HG03378 (cell line): ENCODE measurements at regions not wholly inside any gene's neighbourhood (a gene's known extent, or its start where the extent isn't known, plus 50 kb on each side); places are given as distances from the start of the nearest gene placed in this dataset.
"Not testable (repeated sequence)": the region's sequence is repeated elsewhere in the genome, so short reads cannot be mapped to it uniquely, and the experiment has no call there.

Source experiments
- ATAC-seq: cut with Tn5 transposase; IDR thresholded peaks from one replicate; pipeline ENCODE4 v1.9.1; 2021; ENCODE audit warnings: mild to moderate bottlenecking, moderate library complexity; ENCODE audit not compliant: unreplicated experiment

- no peak for ATAC-seq
Measured at GRCh38 chr6:82118150-82118562, 129.4 kb downstream of the IBTK start.

- ATAC-seq = no peak
Measured at GRCh38 chr6:82114748-82115147, 132.8 kb downstream of the IBTK start.

DNA sequence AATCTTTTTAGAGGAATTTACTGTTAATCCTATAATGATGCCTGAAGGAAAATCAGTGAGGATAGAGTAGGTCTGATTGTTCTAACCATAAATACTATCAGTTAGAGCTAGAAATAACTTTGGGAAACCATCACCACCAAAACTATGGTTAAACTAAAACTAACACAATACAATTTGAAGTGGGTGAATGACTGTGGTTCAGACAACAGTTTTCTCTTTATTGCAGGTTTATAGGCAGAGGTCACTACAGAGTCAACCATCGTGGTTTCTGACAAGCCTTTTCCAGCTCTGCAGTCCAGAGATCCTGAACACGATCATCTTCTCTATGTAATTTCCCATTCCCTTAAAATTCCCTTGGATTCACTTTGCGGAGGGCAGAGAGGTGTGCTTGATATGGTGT, 134.3 kb downstream of the IBTK start:
- no peak for ATAC-seq

DNA sequence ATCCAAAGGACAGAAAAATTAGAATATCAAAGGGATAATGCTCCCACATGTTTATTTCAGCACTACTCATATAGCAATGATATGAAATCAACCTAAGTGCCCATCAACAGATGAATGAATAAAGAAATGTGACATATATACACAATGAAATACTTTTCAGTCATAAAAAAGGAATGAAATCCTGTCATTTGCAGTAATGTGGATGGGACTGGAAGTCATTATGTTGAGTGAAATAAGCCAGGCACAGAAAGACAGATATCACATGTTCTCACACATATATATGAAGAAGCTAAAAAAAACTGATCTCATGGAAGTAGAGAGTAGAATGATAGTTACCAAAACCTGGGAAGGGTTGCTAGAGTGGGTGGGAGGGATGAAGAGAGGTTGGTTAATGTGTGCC, 135.7 kb downstream of the IBTK start:
- ATAC-seq = no peak

GRCh38 chr6:82111114-82111513, 136.4 kb downstream of the IBTK start:
- no peak for ATAC-seq

DNA sequence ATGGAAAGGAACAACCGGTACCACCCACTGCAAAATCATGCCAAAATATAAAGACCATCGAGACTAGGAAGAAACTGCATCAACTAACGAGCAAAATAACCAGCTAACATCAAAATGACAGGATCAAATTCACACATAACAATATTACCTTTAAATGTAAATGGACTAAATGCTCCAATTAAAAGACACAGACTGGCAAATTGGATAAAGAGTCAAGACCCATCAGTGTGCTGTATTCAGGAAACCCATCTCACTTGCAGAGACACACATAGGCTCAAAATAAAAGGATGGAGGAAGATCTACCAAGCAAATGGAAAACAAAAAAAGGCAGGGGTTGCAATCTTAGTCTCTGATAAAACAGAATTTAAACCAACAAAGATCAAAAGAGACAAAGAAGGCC, 144.4 kb downstream of the IBTK start:
- not testable (repeated sequence) for ATAC-seq

DNA sequence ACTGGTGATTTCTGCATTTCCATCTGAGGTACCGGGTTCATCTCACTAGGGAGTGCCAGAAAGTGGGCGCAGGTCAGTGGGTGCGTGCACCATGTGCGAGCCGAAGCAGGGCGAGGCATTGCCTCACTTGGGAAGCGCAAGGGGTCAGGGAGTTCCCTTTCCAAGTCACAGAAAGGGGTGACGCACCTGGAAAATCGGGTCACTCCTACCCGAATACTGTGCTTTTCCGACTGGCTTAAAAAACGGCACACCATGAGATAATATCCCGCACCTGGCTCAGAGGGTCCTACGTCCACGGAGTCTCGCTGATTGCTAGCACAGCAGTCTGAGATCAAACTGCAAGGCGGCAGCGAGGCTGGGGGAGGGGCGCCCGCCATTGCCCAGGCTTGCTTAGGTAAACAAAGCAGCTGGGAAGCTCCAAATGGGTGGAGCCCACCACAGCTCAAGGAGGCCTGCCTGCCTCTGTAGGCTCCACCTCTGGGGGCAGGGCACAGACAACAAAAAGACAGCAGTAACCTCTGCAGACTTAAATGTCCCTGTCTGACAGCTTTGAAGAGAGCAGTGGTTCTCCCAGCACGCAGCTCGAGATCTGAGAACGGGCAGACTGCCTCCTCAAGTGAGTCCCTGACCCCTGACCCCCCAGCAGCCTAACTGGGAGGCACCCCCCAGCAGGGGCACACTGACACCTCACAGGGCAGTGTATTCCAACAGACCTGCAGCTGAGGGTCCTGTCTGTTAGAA, 146.0 kb downstream of the IBTK start:
- ATAC-seq = not testable (repeated sequence)

GRCh38 chr6:82100763-82101162, 146.8 kb downstream of the IBTK start:
- not testable (repeated sequence) for ATAC-seq

- no peak for ATAC-seq
Measured at GRCh38 chr6:82097676-82098075, 149.9 kb downstream of the IBTK start.

DNA sequence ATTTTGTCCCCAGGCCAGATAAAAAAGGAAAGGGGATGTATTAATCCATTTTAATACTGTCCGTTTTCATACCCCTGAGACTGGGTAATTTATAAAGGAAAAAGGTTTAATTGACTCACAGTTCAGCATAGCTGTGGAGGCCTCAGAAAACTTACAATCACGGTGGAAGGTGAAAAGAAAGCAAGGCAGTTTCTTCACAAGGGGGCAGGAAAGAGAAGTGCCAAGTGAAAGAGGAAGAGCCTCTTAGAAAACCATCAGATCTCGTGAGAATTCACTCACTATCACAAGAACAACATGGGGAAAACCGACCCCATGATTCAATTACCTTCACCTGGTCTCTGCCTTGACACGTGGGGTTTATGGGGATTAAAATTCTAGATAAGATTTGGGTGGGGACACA, 152.5 kb downstream of the IBTK start:
- no peak for ATAC-seq

GRCh38 chr6:82094166-82094806, 153.3 kb downstream of the IBTK start:
- no peak for ATAC-seq

DNA sequence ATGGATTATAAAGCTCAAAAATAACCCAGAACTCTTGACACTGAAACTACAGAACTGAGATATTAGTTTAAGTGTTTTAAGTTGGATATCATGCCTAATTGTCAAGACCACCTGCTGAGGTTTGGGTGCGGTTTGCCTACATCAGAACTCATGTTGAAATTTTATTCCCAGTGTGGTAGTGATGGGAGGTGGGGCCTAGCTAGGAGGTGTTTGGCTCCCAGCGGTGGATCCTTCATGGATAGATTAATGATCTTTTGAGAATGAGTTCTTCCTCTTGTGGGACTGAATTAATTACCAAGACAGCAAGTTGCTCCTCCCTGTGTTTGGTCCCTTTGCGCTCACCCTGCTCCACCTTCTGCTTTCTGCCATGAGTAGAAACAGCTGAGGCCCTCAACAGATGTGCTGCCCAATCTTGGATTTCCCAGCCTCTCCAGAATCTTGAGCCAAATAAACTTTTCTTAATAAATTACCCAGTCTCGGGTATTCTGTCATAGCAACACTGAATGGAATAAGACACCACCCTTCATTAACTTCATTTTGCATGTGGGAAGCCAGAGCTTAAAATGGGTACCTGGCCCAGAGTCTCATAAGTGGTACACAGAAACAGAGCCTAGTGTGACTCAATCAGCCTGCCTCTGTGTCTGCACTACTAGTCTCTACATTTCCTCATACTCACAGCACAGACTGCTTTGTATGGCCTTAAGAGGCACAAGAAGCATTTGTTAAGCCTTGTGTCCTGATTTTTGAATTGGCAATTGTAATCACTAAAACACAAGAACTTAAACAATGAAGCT, 158.4 kb downstream of the IBTK start:
- no peak for ATAC-seq

- ATAC-seq = no peak
Measured at GRCh38 chr6:82086944-82087343, 160.6 kb downstream of the IBTK start.

DNA sequence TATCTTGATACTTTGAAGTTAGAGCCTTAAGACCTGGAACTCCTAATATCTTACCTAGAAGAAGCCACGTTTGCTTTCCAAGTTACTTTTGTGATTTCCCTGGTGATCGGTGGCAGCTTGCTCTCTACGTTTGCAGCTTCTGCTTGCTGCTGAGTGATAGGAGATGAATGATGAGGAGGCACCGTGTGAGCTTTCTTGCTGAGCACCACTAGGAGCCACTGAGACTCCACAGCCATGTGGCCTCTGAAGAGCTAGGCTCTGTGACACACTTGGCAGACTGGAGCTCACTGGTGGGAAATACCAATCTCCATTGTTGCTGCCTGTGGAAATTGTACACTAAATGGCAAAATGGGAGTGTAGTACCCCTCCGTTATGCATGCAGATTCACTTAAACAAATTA, 161.8 kb downstream of the IBTK start:
- no peak for ATAC-seq

- no peak for ATAC-seq
Measured at GRCh38 chr6:82084324-82084920, 163.1 kb downstream of the IBTK start.

- ATAC-seq = no peak
Measured at GRCh38 chr6:82083646-82084045, 163.9 kb downstream of the IBTK start.

DNA sequence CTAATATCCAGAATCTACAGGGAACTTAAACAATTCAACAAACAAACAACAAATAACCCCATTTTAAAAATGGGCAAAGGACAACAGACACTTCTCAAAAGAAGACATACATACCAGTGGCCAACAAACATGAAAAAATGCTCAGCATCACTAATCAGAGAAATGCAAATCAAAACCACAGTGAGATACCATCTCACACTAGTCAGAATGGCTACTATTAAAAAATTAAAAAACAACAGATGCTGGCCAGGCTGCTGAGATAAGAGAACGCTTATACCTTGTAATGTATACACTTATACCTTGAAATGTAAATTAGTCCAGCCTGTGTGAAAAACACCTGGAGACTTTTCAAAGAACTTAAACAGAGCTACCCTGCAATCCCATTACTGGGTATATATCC, 166.8 kb downstream of the IBTK start:
- ATAC-seq = no peak

- ATAC-seq = no peak
Measured at GRCh38 chr6:82078286-82078908, 169.1 kb downstream of the IBTK start.

DNA sequence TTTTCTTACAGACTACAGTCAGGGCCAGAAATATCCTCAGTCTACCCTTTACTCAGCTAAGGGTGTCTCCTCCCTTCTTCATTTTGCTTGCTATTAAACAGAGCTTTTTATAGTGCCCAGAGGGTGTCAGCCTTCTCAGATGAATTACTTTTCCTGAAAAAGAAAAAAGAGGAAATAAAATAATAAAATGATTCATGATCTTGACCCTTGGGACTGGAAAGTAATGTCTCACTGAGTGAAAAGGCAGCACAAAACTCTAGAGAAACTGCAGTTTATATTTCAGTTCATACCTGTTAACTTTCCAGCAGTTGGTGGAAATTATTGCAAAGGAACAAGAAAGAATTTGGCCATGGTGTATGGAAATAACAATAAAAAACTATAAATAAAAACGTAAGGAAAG, 170.6 kb downstream of the IBTK start:
- ATAC-seq = no peak

GRCh38 chr6:82074556-82074955, 173.0 kb downstream of the IBTK start:
- ATAC-seq = no peak

DNA sequence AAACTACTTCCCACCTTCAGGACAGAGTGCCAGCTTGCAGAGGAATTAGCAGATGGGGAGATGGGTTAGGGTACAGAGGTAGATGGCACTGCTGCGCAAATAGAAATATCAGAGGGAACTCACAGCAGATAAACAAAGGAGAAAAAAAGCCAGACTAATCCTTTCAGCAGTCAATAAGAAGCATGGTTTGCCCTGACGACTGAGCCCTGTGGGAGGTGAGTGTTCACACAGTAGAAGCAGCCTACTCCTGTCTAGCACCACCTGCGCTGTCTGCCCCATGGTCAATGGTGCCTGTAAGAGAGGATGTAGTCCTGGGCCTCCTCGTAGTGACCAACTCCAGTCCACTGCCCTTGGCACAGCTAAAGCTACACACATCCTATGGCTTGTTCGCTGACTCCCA, 174.1 kb downstream of the IBTK start:
- ATAC-seq = no peak
